ENCODE measurements at regions not wholly inside any gene's neighbourhood (a gene's known extent, or its start where the extent isn't known, plus 50 kb on each side); places are given as distances from the start of the nearest gene placed in this dataset.

DNA sequence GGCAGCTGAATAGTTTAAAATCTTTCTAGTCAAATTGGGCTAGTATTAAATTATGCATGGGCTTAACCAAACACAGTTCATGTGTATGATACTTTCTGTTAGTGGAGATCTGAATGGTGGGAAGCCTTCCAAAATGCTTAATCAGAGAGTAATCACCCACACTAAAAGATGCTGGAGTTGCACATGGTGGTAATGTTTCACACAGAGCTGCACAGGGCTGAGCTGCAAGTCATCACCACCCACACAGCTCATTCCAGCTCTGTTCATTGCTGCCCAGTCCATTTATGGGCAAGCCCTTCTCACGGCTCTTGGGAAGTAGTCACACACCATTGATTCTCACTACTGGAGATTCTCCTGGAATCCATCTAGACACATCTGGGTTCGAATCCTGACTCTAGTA, 351.5 kb upstream of the KCNN2 start:
- no peak overlapping the region for H3K4me3 Mint-ChIP-seq
- H2AK5ac ChIP-seq (ENCODE audit: insufficient read length, low read length), result no peak overlapping the region
- peaks cover 2 to 5% of the 10 kb centered on the region in 2 experiments; a peak in 3 of 4 replicates for H3K4me1 Mint-ChIP-seq
- no peak overlapping the region for H3K4me2 ChIP-seq (ENCODE audit: insufficient read depth, insufficient read length, low read length)
- no peak overlapping the region for H3K27ac ChIP-seq (ENCODE audit: insufficient read length, low read depth, low read length)
- no peak overlapping the region for H2BK120ac ChIP-seq (ENCODE audit: low read depth, low read length, poor library complexity, severe bottlenecking)
- H3K27me3 ChIP-seq (ENCODE audit: insufficient read depth, low read length), result no peaks in the 10 kb centered on the region
- no peak overlapping the region for H2BK15ac ChIP-seq (ENCODE audit: low read depth, low read length)
- H4K5ac ChIP-seq (ENCODE audit: insufficient read length, low read depth, low read length), result no peak overlapping the region
- no peak overlapping the region for H3K56ac ChIP-seq (ENCODE audit: insufficient read length, low read depth, low read length)
- no peak overlapping the region for H3K9ac ChIP-seq (ENCODE audit: extremely low read depth, insufficient read length, low read length)
- WGBS (ENCODE audit: extremely low coverage, insufficient read length, low lambda C conversion rate), result no CpG with 5 or more reads among the region's 2 CpGs
- no peaks in the 10 kb centered on the region for H3K4me1 ChIP-seq (ENCODE audit: insufficient read depth, low read length)
- H3K23ac ChIP-seq (ENCODE audit: insufficient read length, low read depth, low read length), result no peak overlapping the region
- H2BK5ac ChIP-seq (ENCODE audit: insufficient read length, low read length), result no peak overlapping the region
- H3K18ac ChIP-seq (ENCODE audit: insufficient read length, low read depth, low read length), result no peak overlapping the region
- no peak overlapping the region for H2BK20ac ChIP-seq (ENCODE audit: low read depth, low read length, poor library complexity, severe bottlenecking)
- H4K8ac ChIP-seq (replicated peaks; ENCODE audit: insufficient read length, low read depth, low read length), result no peak overlapping the region
- no peaks in the 10 kb centered on the region for H3K36me3 Mint-ChIP-seq (ENCODE audit: insufficient read depth in 1 of 3, low read depth in 3 of 3)
- H3K79me2 ChIP-seq (ENCODE audit: insufficient read depth, low read length), result no peaks in the 10 kb centered on the region
- H3K23me2 ChIP-seq (ENCODE audit: insufficient read length, low read depth, low read length, poor library complexity, severe bottlenecking), result no peaks in the 10 kb centered on the region
- H2AFZ ChIP-seq (ENCODE audit: low read length), result no peak overlapping the region
- no peak overlapping the region for H3K4ac ChIP-seq (ENCODE audit: low read depth, low read length)
- H3T11ph ChIP-seq (ENCODE audit: low read length), result no peak overlapping the region
- TF ChIP-seq, protein P1, sequence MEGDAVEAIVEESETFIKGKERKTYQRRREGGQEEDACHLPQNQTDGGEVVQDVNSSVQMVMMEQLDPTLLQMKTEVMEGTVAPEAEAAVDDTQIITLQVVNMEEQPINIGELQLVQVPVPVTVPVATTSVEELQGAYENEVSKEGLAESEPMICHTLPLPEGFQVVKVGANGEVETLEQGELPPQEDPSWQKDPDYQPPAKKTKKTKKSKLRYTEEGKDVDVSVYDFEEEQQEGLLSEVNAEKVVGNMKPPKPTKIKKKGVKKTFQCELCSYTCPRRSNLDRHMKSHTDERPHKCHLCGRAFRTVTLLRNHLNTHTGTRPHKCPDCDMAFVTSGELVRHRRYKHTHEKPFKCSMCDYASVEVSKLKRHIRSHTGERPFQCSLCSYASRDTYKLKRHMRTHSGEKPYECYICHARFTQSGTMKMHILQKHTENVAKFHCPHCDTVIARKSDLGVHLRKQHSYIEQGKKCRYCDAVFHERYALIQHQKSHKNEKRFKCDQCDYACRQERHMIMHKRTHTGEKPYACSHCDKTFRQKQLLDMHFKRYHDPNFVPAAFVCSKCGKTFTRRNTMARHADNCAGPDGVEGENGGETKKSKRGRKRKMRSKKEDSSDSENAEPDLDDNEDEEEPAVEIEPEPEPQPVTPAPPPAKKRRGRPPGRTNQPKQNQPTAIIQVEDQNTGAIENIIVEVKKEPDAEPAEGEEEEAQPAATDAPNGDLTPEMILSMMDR (conservative IDR thresholded peaks at IDR 0.05), result no peak
- no peaks in the 10 kb centered on the region for H4K20me1 ChIP-seq (ENCODE audit: control insufficient read depth, insufficient read depth, insufficient read length)
- H3K9me3 ChIP-seq (ENCODE audit: control insufficient read depth, low read depth, low read length), result no peaks in the 10 kb centered on the region
- no peak overlapping the region for H2BK12ac ChIP-seq (ENCODE audit: insufficient read length, low read depth, low read length)
- no peaks in the 10 kb centered on the region for H3K9me3 Mint-ChIP-seq
- no peak overlapping the region for H3K27ac Mint-ChIP-seq
- H3K27me3 Mint-ChIP-seq (ENCODE audit: low read depth), result no peaks in the 10 kb centered on the region
- H4K91ac ChIP-seq (ENCODE audit: insufficient read length, low read depth, low read length), result no peak overlapping the region
- DNase-seq, result no peak
- H3K14ac ChIP-seq (ENCODE audit: insufficient read depth, low read length), result peak overlapping the region; percentile 65; the same call in 1 of the 2 replicates
- H3K79me1 ChIP-seq (ENCODE audit: insufficient read depth, low read depth, low read length, poor library complexity, severe bottlenecking), result no peaks in the 10 kb centered on the region
